ENCODE measurements at regions not wholly inside any gene's neighbourhood (a gene's known extent, or its start where the extent isn't known, plus 50 kb on each side); places are given as distances from the start of the nearest gene placed in this dataset.

DNA sequence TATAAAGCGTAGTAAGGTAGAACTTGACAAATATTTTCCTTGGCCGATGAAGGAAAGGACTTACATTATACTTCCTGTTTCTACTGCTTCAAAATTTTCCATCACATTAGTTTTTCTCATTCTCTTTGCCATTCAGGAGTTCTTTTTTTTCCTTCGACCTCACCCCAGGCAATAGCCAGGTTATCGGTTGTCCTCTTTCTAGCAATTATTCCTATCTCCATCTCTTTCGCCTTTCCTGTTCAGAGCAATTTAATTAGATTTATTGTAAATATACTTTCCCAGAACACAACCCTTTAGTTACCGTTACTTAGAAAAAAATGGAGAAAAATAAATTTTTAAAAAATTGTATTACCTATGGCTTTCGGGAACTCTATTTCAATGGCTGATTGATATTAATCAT, 205.2 kb downstream of the KCNJ2 start:
- no peaks in the 10 kb centered on the region for H3K9me3 ChIP-seq (ENCODE audit: low read length)
- no peaks in the 10 kb centered on the region for H3K27me3 ChIP-seq (ENCODE audit: insufficient read depth, low read length)
- no peak overlapping the region for H3K4me2 ChIP-seq (ENCODE audit: low read length)
- no peak overlapping the region for H2AFZ ChIP-seq (ENCODE audit: low read length)
- no peak overlapping the region for H3K4me3 ChIP-seq (ENCODE audit: low read depth, low read length, poor library complexity, severe bottlenecking)
- no peak overlapping the region for H3K9ac ChIP-seq (ENCODE audit: low read length)
- H4K20me1 ChIP-seq (ENCODE audit: insufficient read depth, low read length), result no peaks in the 10 kb centered on the region
- H3K36me3 ChIP-seq (ENCODE audit: insufficient read depth, low read length), result no peaks in the 10 kb centered on the region
- TF ChIP-seq EZH2 (IDR thresholded peaks at IDR 0.05; ENCODE audit: borderline replicate concordance, low read length), result no peak
- TF ChIP-seq, protein P1, sequence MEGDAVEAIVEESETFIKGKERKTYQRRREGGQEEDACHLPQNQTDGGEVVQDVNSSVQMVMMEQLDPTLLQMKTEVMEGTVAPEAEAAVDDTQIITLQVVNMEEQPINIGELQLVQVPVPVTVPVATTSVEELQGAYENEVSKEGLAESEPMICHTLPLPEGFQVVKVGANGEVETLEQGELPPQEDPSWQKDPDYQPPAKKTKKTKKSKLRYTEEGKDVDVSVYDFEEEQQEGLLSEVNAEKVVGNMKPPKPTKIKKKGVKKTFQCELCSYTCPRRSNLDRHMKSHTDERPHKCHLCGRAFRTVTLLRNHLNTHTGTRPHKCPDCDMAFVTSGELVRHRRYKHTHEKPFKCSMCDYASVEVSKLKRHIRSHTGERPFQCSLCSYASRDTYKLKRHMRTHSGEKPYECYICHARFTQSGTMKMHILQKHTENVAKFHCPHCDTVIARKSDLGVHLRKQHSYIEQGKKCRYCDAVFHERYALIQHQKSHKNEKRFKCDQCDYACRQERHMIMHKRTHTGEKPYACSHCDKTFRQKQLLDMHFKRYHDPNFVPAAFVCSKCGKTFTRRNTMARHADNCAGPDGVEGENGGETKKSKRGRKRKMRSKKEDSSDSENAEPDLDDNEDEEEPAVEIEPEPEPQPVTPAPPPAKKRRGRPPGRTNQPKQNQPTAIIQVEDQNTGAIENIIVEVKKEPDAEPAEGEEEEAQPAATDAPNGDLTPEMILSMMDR (IDR thresholded peaks at IDR 0.05; ENCODE audit: low read length), result no peak
- no peaks in the 10 kb centered on the region for H3F3A ChIP-seq (ENCODE audit: insufficient read depth, low read length)
- H3K79me2 ChIP-seq (ENCODE audit: insufficient read depth, low read length), result no peaks in the 10 kb centered on the region
- no peak overlapping the region for H3K27ac ChIP-seq (ENCODE audit: low read depth, low read length, poor library complexity, severe bottlenecking)
- H3K4me1 ChIP-seq (ENCODE audit: insufficient read depth, low read length, severe bottlenecking), result no peaks in the 10 kb centered on the region
- no peaks in the 10 kb centered on the region for H3K9me2 ChIP-seq (ENCODE audit: low read depth, low read length)

DNA sequence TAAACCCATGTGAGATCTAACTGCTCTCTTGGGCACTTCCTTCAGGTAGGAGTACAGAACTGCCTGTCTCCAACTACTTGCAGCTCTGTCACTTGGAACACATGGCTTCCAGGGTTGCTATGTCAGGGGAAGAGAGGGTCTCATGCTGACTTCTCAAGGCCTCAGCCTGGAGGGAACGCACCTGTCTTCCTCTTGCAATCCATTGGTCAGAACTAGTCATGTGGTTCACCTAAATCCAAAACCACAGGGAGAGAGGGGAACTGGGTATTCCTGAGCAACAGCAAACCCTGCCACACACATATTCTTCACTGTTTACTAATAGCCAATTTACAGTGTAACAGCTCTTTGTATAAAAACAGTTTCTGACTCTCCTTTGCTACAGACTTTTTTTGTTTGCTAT, 206.1 kb downstream of the KCNJ2 start:
- no peaks in the 10 kb centered on the region for H4K20me1 ChIP-seq (ENCODE audit: insufficient read depth, low read length)
- H3K36me3 ChIP-seq (ENCODE audit: insufficient read depth, low read length), result no peaks in the 10 kb centered on the region
- H3F3A ChIP-seq (ENCODE audit: insufficient read depth, low read length), result no peaks in the 10 kb centered on the region
- TF ChIP-seq, protein P1 (IDR thresholded peaks at IDR 0.05; ENCODE audit: low read length), result no peak
- no peak for TF ChIP-seq EZH2 (IDR thresholded peaks at IDR 0.05; ENCODE audit: borderline replicate concordance, low read length)
- H2AFZ ChIP-seq (ENCODE audit: low read length), result no peak overlapping the region
- no peaks in the 10 kb centered on the region for H3K27me3 ChIP-seq (ENCODE audit: insufficient read depth, low read length)
- H3K4me1 ChIP-seq (ENCODE audit: insufficient read depth, low read length, severe bottlenecking), result no peaks in the 10 kb centered on the region
- H3K9ac ChIP-seq (ENCODE audit: low read length), result no peak overlapping the region
- H3K4me2 ChIP-seq (ENCODE audit: low read length), result no peak overlapping the region
- no peaks in the 10 kb centered on the region for H3K9me2 ChIP-seq (ENCODE audit: low read depth, low read length)
- no peaks in the 10 kb centered on the region for H3K9me3 ChIP-seq (ENCODE audit: low read length)
- H3K4me3 ChIP-seq (ENCODE audit: low read depth, low read length, poor library complexity, severe bottlenecking), result no peak overlapping the region
- no peaks in the 10 kb centered on the region for H3K79me2 ChIP-seq (ENCODE audit: insufficient read depth, low read length)
- no peak overlapping the region for H3K27ac ChIP-seq (ENCODE audit: low read depth, low read length, poor library complexity, severe bottlenecking)

DNA sequence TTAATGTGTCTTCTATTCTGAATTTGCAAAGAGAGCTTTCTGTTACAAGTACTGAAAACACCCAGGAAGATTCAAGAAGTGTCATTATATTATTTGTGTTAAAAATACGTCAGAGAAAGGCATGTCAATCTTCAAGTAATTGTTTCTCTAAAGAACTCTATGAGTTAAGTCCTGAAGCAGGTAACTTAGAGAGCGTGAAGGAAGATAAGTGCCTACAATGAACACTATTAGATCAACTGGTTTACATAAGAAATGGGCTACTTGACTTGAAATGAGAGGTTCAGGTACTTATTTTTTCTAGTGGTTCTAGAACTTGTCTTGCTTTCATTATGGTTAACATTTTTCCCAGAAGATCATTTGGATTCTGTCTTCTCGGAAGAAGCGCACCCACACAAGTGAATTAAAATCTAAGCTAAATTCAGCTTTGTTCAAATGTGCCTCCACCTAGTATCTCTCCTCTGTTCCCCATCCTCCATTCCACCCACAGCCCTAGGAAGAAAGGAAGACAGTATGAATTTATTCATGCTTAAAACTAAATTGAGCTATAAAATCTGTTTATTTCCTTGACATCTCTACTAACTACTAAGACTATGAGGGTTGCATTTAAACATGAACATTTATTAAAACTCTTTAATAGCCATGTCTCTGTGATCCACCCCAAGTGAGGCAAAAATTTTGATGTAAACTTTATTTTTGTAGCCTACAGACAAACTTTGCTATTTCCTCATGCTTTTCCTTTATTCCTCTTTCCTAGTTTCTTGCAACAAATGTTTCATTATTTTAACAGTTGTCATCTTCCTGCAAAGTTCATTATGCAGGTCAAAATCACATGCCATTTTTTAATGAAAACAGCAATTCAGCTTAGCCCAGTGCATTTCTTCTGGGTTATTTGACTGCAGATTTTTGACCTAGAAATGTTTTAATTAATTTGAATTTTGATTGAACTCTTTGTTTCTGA, 206.8 kb downstream of the KCNJ2 start:
- Histone ChIP-seq H3F3A (ENCODE audit: insufficient read depth, low read length) (no peaks in the 10 kb centered on the region), H2AFZ (ENCODE audit: low read length) (no peak overlapping the region), H3K4me1 (ENCODE audit: insufficient read depth, low read length, severe bottlenecking) (no peaks in the 10 kb centered on the region)

More for the DNA sequence above, 206.8 kb downstream of the KCNJ2 start:
- no peaks in the 10 kb centered on the region for H3K9me2 ChIP-seq (ENCODE audit: low read depth, low read length)
- H3K9ac ChIP-seq (ENCODE audit: low read length), result no peak overlapping the region
- no peak overlapping the region for H3K4me2 ChIP-seq (ENCODE audit: low read length)
- no peaks in the 10 kb centered on the region for H4K20me1 ChIP-seq (ENCODE audit: insufficient read depth, low read length)
- no peaks in the 10 kb centered on the region for H3K79me2 ChIP-seq (ENCODE audit: insufficient read depth, low read length)
- no peak for TF ChIP-seq EZH2 (IDR thresholded peaks at IDR 0.05; ENCODE audit: borderline replicate concordance, low read length)
- TF ChIP-seq, protein P1 (IDR thresholded peaks at IDR 0.05; ENCODE audit: low read length), result no peak
- H3K4me3 ChIP-seq (ENCODE audit: low read depth, low read length, poor library complexity, severe bottlenecking), result no peak overlapping the region
- H3K27me3 ChIP-seq (ENCODE audit: insufficient read depth, low read length), result no peaks in the 10 kb centered on the region
- H3K27ac ChIP-seq (ENCODE audit: low read depth, low read length, poor library complexity, severe bottlenecking), result no peak overlapping the region
- H3K9me3 ChIP-seq (ENCODE audit: low read length), result no peaks in the 10 kb centered on the region
- H3K36me3 ChIP-seq (ENCODE audit: insufficient read depth, low read length), result no peaks in the 10 kb centered on the region

All from OCI-LY1 (cell line).